HEK293 (cell line): ENCODE measurements at regions not wholly inside any gene's neighbourhood (a gene's known extent, or its start where the extent isn't known, plus 50 kb on each side); places are given as distances from the start of the nearest gene placed in this dataset.
"Not testable (repeated sequence)": the region's sequence is repeated elsewhere in the genome, so short reads cannot be mapped to it uniquely, and the experiment has no call there.

ENCODE experiments used
- CTCF ChIA-PET: fragments of 350-600 bp; formaldehyde crosslinking; extraction: SDS; loops from one replicate; lab custom pipeline; 2021; ENCODE audit warnings: antibody characterized with exemption; lab: Yijun Ruan, JAX
- POLR2A ChIA-PET: fragments of 300-600 bp; formaldehyde crosslinking; extraction: SDS; loops from one replicate; lab custom pipeline; 2020; ENCODE audit warnings: antibody characterized with exemption, inconsistent platforms; lab: Yijun Ruan, JAX
- H3K27ac ChIP-seq: fragments of 200-500 bp; sonication (Bioruptor generic); 2 replicates; pipeline ENCODE4 v1.5.1; 2014; ENCODE audit warnings: low read depth, low read length, control low read depth, inconsistent platforms; ENCODE audit errors: extremely low read depth
- H3K36me3 ChIP-seq, 2 experiments: fragments of 200-500 bp in 1 of 2; sonication (Bioruptor generic) in 1 of 2; 1 replicate in 1 of 2; 2 replicates in 1 of 2; pipeline ENCODE4 v1.5.1; 2014 to 2017; ENCODE audit warnings: inconsistent platforms in 2 of 2, low read length in 2 of 2; ENCODE audit not compliant: control insufficient read depth in 2 of 2, insufficient read depth in 1 of 2
- H3K4me1 ChIP-seq: fragments of 200-500 bp; sonication (Bioruptor generic); 2 replicates; pipeline ENCODE4 v1.5.1; 2014; ENCODE audit warnings: mild to moderate bottlenecking, low read length, inconsistent platforms; ENCODE audit not compliant: control insufficient read depth, insufficient read depth
- H3K4me3 ChIP-seq: 2 replicates; pipeline ENCODE4 v1.5.1; 2011; ENCODE audit warnings: low read depth, mild to moderate bottlenecking, control low read depth, low read length, moderate library complexity
- H3K9me3 ChIP-seq: fragments of 200-500 bp; sonication (Bioruptor generic); 2 replicates; pipeline ENCODE4 v1.5.1; 2014; ENCODE audit warnings: low read depth, low read length, inconsistent platforms; ENCODE audit not compliant: control insufficient read depth, insufficient read depth
- ATF2 ChIP-seq: fragments of 450-650 bp; formaldehyde crosslinking; IDR thresholded peaks from 2 replicates; pipeline ENCODE4 v1.5.1; 2016; ENCODE audit warnings: missing biosample characterization, missing genetic modification characterization, low read depth
- GLIS2 ChIP-seq: fragments of 450-650 bp; formaldehyde crosslinking; IDR thresholded peaks from 2 replicates; pipeline ENCODE4 v1.5.1; 2016; ENCODE audit warnings: missing biosample characterization, missing genetic modification characterization
- INSM2 ChIP-seq: fragments of 450-650 bp; formaldehyde crosslinking; IDR thresholded peaks from 2 replicates; pipeline ENCODE4 v1.5.1; 2016; ENCODE audit warnings: missing biosample characterization, missing genetic modification characterization
- PRDM1 ChIP-seq: fragments of 450-650 bp; formaldehyde crosslinking; IDR thresholded peaks from 2 replicates; pipeline ENCODE4; 2016; ENCODE audit warnings: missing biosample characterization, missing genetic modification characterization
- PRDM6 ChIP-seq: fragments of 450-650 bp; formaldehyde crosslinking; IDR thresholded peaks from 2 replicates; pipeline ENCODE4 v1.5.1; 2017; ENCODE audit warnings: missing biosample characterization, missing genetic modification characterization
- ZBTB49 ChIP-seq: fragments of 450-650 bp; formaldehyde crosslinking; IDR thresholded peaks from 2 replicates; pipeline ENCODE4 v1.5.1; 2016; ENCODE audit warnings: missing biosample characterization, missing genetic modification characterization, low read depth
- ZNF138 ChIP-seq: fragments of 450-650 bp; formaldehyde crosslinking; IDR thresholded peaks from 2 replicates; pipeline ENCODE4 v1.5.1; 2016; ENCODE audit warnings: missing biosample characterization, missing genetic modification characterization, borderline replicate concordance
- ZNF174 ChIP-seq: fragments of 450-650 bp; formaldehyde crosslinking; IDR thresholded peaks from 2 replicates; pipeline ENCODE4 v1.5.0; 2017; ENCODE audit warnings: missing biosample characterization, mild to moderate bottlenecking, missing genetic modification characterization
- ZNF2 ChIP-seq: fragments of 450-650 bp; formaldehyde crosslinking; IDR thresholded peaks from 2 replicates; pipeline ENCODE4 v1.5.1; 2016; ENCODE audit warnings: missing biosample characterization, missing genetic modification characterization
- ZNF416 ChIP-seq: fragments of 450-650 bp; formaldehyde crosslinking; IDR thresholded peaks from 2 replicates; pipeline ENCODE4 v1.5.1; 2016; ENCODE audit warnings: missing biosample characterization, missing genetic modification characterization
- ZNF510 ChIP-seq: fragments of 450-650 bp; formaldehyde crosslinking; IDR thresholded peaks from 2 replicates; pipeline ENCODE4 v1.5.1; 2018; ENCODE audit warnings: mild to moderate bottlenecking, missing genetic modification characterization, missing biosample characterization; ENCODE audit not compliant: insufficient replicate concordance
- ZNF621 ChIP-seq: fragments of 450-650 bp; formaldehyde crosslinking; IDR thresholded peaks from 2 replicates; pipeline ENCODE4 v1.5.1; 2017; ENCODE audit warnings: missing biosample characterization, missing genetic modification characterization
- ZNF747 ChIP-seq: fragments of 450-650 bp; formaldehyde crosslinking; IDR thresholded peaks from 2 replicates; pipeline ENCODE4 v1.5.1; 2016; ENCODE audit warnings: missing biosample characterization, missing genetic modification characterization
- ZNF768 ChIP-seq: fragments of 450-650 bp; formaldehyde crosslinking; IDR thresholded peaks from 2 replicates; pipeline ENCODE4 v1.5.1; 2018; ENCODE audit warnings: missing biosample characterization, mild to moderate bottlenecking, missing genetic modification characterization
- ZXDB ChIP-seq: fragments of 450-650 bp; formaldehyde crosslinking; IDR thresholded peaks from 2 replicates; pipeline ENCODE4 v1.5.1; 2016; ENCODE audit warnings: missing biosample characterization, missing genetic modification characterization
- TF ChIP-seq, protein P1 (sequence below): fragments of 450-650 bp; formaldehyde crosslinking; IDR thresholded peaks from 2 replicates; pipeline ENCODE4 v1.5.1; 2016; ENCODE audit warnings: missing biosample characterization, missing genetic modification characterization
- TF ChIP-seq, protein P2 (sequence below): fragments of 450-650 bp; formaldehyde crosslinking; IDR thresholded peaks from 2 replicates; pipeline ENCODE4 v1.5.1; 2016; ENCODE audit warnings: missing biosample characterization, missing genetic modification characterization

- Histone ChIP-seq H3K27ac (no peak overlapping the region), H3K36me3 (no peaks in the 10 kb centered on the region), H3K4me3 (no peak overlapping the region), H3K9me3 (no peaks in the 10 kb centered on the region), H3K4me1 (no peaks in the 10 kb centered on the region)
- POLR2A ChIA-PET: no interaction called here
- CTCF ChIA-PET: no interaction called here
- TF ChIP-seq ZXDB: no peak
- no peak for TF ChIP-seq INSM2 (tag by site-specific recombination)
- TF ChIP-seq ZNF747 (tag by site-specific recombination): no peak
- TF ChIP-seq ZNF621 (tag by site-specific recombination): no peak
- no peak for TF ChIP-seq ZNF138 (tag by site-specific recombination)
- TF ChIP-seq PRDM6 (tag by site-specific recombination): no peak
- no peak for TF ChIP-seq PRDM1
- TF ChIP-seq ZNF174 (tag by site-specific recombination): no peak
- no peak for TF ChIP-seq ZNF768 (tag by site-specific recombination)
Measured at GRCh38 chr5:111922344-111922743, 165.3 kb upstream of the NREP start.

GRCh38 chr5:111921691-111922090, 164.7 kb upstream of the NREP start:
- H3K4me1 ChIP-seq, H3K36me3 ChIP-seq, CTCF ChIA-PET, H3K9me3 ChIP-seq, H3K27ac ChIP-seq, H3K4me3 ChIP-seq, POLR2A ChIA-PET: not testable (repeated sequence)

GRCh38 chr5:111914966-111915636, 158.1 kb upstream of the NREP start:
- no peaks in the 10 kb centered on the region for H3K4me1 ChIP-seq
- no peak overlapping the region for H3K27ac ChIP-seq
- no peak overlapping the region for H3K4me3 ChIP-seq
- H3K9me3 ChIP-seq: no peaks in the 10 kb centered on the region
- ChIA-PET POLR2A (no interaction called here), CTCF (no interaction called here)
- H3K36me3 ChIP-seq: no peaks in the 10 kb centered on the region
- TF ChIP-seq ATF2 (tag by site-specific recombination): no peak
- TF ChIP-seq, protein P1, sequence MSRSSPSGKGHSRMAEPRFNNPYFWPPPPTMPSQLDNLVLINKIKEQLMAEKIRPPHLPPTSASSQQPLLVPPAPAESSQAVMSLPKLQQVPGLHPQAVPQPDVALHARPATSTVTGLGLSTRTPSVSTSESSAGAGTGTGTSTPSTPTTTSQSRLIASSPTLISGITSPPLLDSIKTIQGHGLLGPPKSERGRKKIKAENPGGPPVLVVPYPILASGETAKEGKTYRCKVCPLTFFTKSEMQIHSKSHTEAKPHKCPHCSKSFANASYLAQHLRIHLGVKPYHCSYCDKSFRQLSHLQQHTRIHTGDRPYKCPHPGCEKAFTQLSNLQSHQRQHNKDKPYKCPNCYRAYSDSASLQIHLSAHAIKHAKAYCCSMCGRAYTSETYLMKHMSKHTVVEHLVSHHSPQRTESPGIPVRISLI (tag by site-specific recombination): no peak
- TF ChIP-seq GLIS2 (tag by site-specific recombination): no peak
- TF ChIP-seq, protein P2, sequence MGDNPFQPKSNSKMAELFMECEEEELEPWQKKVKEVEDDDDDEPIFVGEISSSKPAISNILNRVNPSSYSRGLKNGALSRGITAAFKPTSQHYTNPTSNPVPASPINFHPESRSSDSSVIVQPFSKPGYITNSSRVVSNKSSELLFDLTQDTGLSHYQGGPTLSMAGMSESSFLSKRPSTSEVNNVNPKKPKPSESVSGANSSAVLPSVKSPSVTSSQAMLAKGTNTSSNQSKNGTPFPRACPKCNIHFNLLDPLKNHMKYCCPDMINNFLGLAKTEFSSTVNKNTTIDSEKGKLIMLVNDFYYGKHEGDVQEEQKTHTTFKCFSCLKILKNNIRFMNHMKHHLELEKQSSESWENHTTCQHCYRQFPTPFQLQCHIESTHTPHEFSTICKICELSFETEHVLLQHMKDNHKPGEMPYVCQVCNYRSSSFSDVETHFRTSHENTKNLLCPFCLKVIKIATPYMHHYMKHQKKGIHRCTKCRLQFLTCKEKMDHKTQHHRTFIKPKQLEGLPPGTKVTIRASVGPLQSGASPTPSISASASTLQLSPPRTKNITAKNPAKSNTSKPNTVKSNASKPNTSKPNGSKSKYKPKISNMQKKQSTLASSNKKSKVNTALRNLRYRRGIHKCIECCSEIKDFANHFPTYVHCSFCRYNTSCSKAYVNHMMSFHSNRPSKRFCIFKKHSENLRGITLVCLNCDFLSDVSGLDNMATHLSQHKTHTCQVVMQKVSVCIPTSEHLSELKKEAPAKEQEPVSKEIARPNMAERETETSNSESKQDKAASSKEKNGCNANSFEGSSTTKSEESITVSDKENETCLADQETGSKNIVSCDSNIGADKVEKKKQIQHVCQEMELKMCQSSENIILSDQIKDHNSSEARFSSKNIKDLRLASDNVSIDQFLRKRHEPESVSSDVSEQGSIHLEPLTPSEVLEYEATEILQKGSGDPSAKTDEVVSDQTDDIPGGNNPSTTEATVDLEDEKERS: no peak
- no peak for TF ChIP-seq ZBTB49 (tag by site-specific recombination)
- TF ChIP-seq ZNF2: no peak
- no peak for TF ChIP-seq ZNF416 (tag by site-specific recombination)
- no peak for TF ChIP-seq ZNF747 (tag by site-specific recombination)
- TF ChIP-seq ZNF510 (tag by site-specific recombination): no peak
